ENCODE measurements at regions not wholly inside any gene's neighbourhood (a gene's known extent, or its start where the extent isn't known, plus 50 kb on each side); places are given as distances from the start of the nearest gene placed in this dataset.

- no peak for TF ChIP-seq ZNF263 (CRISPR knock-in tag; IDR thresholded peaks at IDR 0.05; ENCODE audit: low read depth)
- TF ChIP-seq TEAD1 (CRISPR knock-in tag; IDR thresholded peaks at IDR 0.05) = no peak
- no peak for TF ChIP-seq MXD4 (CRISPR knock-in tag; IDR thresholded peaks at IDR 0.05; ENCODE audit: borderline replicate concordance)
- TF ChIP-seq ZBTB43 (CRISPR knock-in tag; IDR thresholded peaks at IDR 0.05) = no peak
- TF ChIP-seq RORB (CRISPR knock-in tag; IDR thresholded peaks at IDR 0.05) = no peak
- no peak for TF ChIP-seq TP53 (CRISPR knock-in tag; IDR thresholded peaks at IDR 0.05)
- TF ChIP-seq AFF4 (CRISPR knock-in tag; IDR thresholded peaks at IDR 0.05; ENCODE audit: borderline replicate concordance) = no peak
- no peak for TF ChIP-seq GABPB1 (CRISPR knock-in tag; IDR thresholded peaks at IDR 0.05)
- no peak for TF ChIP-seq ELF4 (CRISPR knock-in tag; IDR thresholded peaks at IDR 0.05; ENCODE audit: low read depth)
- TF ChIP-seq SMAD4 (CRISPR knock-in tag; IDR thresholded peaks at IDR 0.05) = no peak
- no peak for TF ChIP-seq RELA (CRISPR knock-in tag; IDR thresholded peaks at IDR 0.05; ENCODE audit: borderline replicate concordance)
- no peak for TF ChIP-seq ZBTB21 (CRISPR knock-in tag; IDR thresholded peaks at IDR 0.05; ENCODE audit: borderline replicate concordance)
Observed at GRCh38 chr15:66939451-66940023, 125.9 kb upstream of the SMAD3 start (continued).

GRCh38 chr15:66940368-66940767 lies 125.0 kb upstream of the SMAD3 start:
- DNase-seq (ENCODE audit: low spot score) = no peak
- no peak for ATAC-seq
- Mint-ChIP-seq H3K27ac (no peak overlapping the region), H3K9me3 (peaks cover 13% of the 10 kb centered on the region), H3K36me3 (0 out of 2 replicates have a peak, but pooled peaks cover 3% of the 10 kb centered on the region), H3K4me3 (no peak overlapping the region), H3K27me3 (ENCODE audit: low read depth) (no peaks in the 10 kb centered on the region; the same call in 1 of the 2 replicates), H3K4me1 (no peaks in the 10 kb centered on the region)
- POLR2A ChIA-PET = no interaction called here
- CTCF ChIA-PET = no interaction called here
- no peak for TF ChIP-seq AR (CRISPR knock-in tag; IDR thresholded peaks at IDR 0.05)
- no peak for TF ChIP-seq PRRX2 (CRISPR knock-in tag; IDR thresholded peaks at IDR 0.05)
- no peak for TF ChIP-seq ETV6 (CRISPR knock-in tag; IDR thresholded peaks at IDR 0.05)
- TF ChIP-seq PREB (CRISPR knock-in tag; IDR thresholded peaks at IDR 0.05; ENCODE audit: borderline replicate concordance) = no peak
- no peak for TF ChIP-seq ZNF281 (CRISPR knock-in tag; IDR thresholded peaks at IDR 0.05)
- no peak for TF ChIP-seq SP1 (CRISPR knock-in tag; conservative IDR thresholded peaks at IDR 0.05)
- no peak for TF ChIP-seq HMGXB4 (CRISPR knock-in tag; IDR thresholded peaks at IDR 0.05)
- no peak for TF ChIP-seq ZNF512 (CRISPR knock-in tag; IDR thresholded peaks at IDR 0.05; ENCODE audit: borderline replicate concordance)
